ENCODE measurements at regions not wholly inside any gene's neighbourhood (a gene's known extent, or its start where the extent isn't known, plus 50 kb on each side); places are given as distances from the start of the nearest gene placed in this dataset.

DNA sequence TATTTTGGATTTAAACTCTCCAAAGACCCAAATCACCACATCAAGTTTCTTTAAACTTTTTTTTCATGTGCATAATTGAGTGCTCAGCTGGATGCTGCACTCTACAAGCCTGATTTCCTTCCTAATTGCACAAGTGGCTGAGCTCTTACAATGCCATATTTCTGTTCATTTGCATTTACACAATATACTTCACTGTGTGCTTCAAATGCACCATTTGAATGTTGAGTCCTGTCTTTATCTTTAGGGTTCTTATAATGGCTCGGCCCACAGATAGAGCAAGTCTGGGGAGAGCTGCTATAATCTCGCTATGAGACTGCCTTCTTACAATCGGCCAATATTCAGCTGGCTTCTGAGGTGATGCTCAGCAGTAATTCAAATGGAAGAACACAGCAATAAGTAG, 200.6 kb upstream of the MAP3K7 start:
- TF ChIP-seq, protein P1, sequence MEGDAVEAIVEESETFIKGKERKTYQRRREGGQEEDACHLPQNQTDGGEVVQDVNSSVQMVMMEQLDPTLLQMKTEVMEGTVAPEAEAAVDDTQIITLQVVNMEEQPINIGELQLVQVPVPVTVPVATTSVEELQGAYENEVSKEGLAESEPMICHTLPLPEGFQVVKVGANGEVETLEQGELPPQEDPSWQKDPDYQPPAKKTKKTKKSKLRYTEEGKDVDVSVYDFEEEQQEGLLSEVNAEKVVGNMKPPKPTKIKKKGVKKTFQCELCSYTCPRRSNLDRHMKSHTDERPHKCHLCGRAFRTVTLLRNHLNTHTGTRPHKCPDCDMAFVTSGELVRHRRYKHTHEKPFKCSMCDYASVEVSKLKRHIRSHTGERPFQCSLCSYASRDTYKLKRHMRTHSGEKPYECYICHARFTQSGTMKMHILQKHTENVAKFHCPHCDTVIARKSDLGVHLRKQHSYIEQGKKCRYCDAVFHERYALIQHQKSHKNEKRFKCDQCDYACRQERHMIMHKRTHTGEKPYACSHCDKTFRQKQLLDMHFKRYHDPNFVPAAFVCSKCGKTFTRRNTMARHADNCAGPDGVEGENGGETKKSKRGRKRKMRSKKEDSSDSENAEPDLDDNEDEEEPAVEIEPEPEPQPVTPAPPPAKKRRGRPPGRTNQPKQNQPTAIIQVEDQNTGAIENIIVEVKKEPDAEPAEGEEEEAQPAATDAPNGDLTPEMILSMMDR (IDR thresholded peaks at IDR 0.05; ENCODE audit: low read depth, low read length) = no peak
- TF ChIP-seq POLR2A (IDR thresholded peaks at IDR 0.05; ENCODE audit: extremely low read depth, insufficient read length) = no peak
- TF ChIP-seq MYC (IDR thresholded peaks at IDR 0.05; ENCODE audit: low read depth, low read length) = no peak
